H1 (cell line): ENCODE measurements at regions not wholly inside any gene's neighbourhood (a gene's known extent, or its start where the extent isn't known, plus 50 kb on each side); places are given as distances from the start of the nearest gene placed in this dataset.

Experiments used
- CTCF ChIA-PET: fragments of 300-600 bp; sonication (Branson Sonifier 250); formaldehyde crosslinking; loops from one replicate; lab custom pipeline; 2021; ENCODE audit not compliant: partially characterized antibody; lab: Charles Lee
- POLR2A ChIA-PET: fragments of 300-600 bp; sonication (Branson Sonifier 250); formaldehyde crosslinking; loops from one replicate; lab custom pipeline; 2021; ENCODE audit warnings: inconsistent platforms; ENCODE audit not compliant: partially characterized antibody; lab: Charles Lee
- DNase-seq, 2 experiments: peaks; one replicate each; pipeline versions ENCODE4 v3.0.0 to v3.0.0-alpha.2; 2010 to 2022; ENCODE audit warnings: low spot score in 2 of 2, low read depth in 1 of 2, mixed read lengths in 1 of 2
- FAIRE-seq: peaks from 2 replicates; lab custom pipeline; 2011; peaks lifted over from hg19 to GRCh38; lab: Jason Lieb, UNC
- H2AFZ ChIP-seq: 2 replicates; pipeline ENCODE4 v1.8.1; 2012; ENCODE audit warnings: low read length, inconsistent platforms
- H2AK5ac ChIP-seq: 2 replicates; pipeline ENCODE4 v1.6.1; 2013; ENCODE audit warnings: low read depth, low read length
- H2BK120ac ChIP-seq: replicated peaks from 2 replicates; pipeline ENCODE3; 2013; ENCODE audit warnings: low read depth, low read length, inconsistent platforms
- H2BK12ac ChIP-seq: 2 replicates; pipeline ENCODE4 v1.6.1; 2013; ENCODE audit warnings: low read depth, low read length
- H2BK15ac ChIP-seq: 2 replicates; pipeline ENCODE4 v1.6.1; 2013; ENCODE audit warnings: low read length
- H2BK20ac ChIP-seq: 2 replicates; pipeline ENCODE4 v1.6.1; 2013; ENCODE audit warnings: low read length
- H2BK5ac ChIP-seq: 2 replicates; pipeline ENCODE4 v1.6.1; 2013; ENCODE audit warnings: low read depth, low read length
- H3K14ac ChIP-seq: 2 replicates; pipeline ENCODE4 v1.6.1; 2013; ENCODE audit warnings: inconsistent platforms; ENCODE audit not compliant: insufficient read length
- H3K18ac ChIP-seq: 2 replicates; pipeline ENCODE4 v1.6.1; 2013; ENCODE audit warnings: low read length; ENCODE audit errors: extremely low read depth
- H3K23ac ChIP-seq: 2 replicates; pipeline ENCODE4 v1.6.1; 2013; ENCODE audit warnings: inconsistent platforms; ENCODE audit not compliant: insufficient read length
- H3K23me2 ChIP-seq: 2 replicates; pipeline ENCODE4 v1.6.1; 2013; ENCODE audit warnings: low read depth, low read length
- H3K27ac ChIP-seq: 2 replicates; pipeline ENCODE4 v1.6.1; 2011; ENCODE audit warnings: low read depth, low read length, inconsistent platforms
- H3K27me3 ChIP-seq, 4 experiments: replicated peaks in 1 of 4; 1 replicate in 1 of 4; 2 replicates in 3 of 4; pipeline versions ENCODE4 v1.6.1 to v1.8.1; 2011 to 2013; ENCODE audit warnings: low read length in 3 of 4, mild to moderate bottlenecking in 3 of 4, inconsistent platforms in 2 of 4, mixed read lengths in 2 of 4, moderate library complexity in 1 of 4; ENCODE audit not compliant: control insufficient read depth in 3 of 4, insufficient read depth in 3 of 4; ENCODE audit errors: extremely low read depth in 1 of 4
- H3K36me3 ChIP-seq, 4 experiments: 2 replicates each; pipeline versions ENCODE4 v1.6.1 to v1.8.1; 2011 to 2013; ENCODE audit warnings: mild to moderate bottlenecking in 4 of 4, low read length in 3 of 4, moderate library complexity in 2 of 4, control low read depth in 1 of 4, inconsistent platforms in 1 of 4; ENCODE audit not compliant: insufficient read depth in 4 of 4, control insufficient read depth in 2 of 4
- H3K4ac ChIP-seq: replicated peaks from 2 replicates; pipeline ENCODE3; 2013; ENCODE audit warnings: low read length, low read depth, mixed read lengths, inconsistent platforms; ENCODE audit not compliant: insufficient read length
- H3K4me1 ChIP-seq, 4 experiments: replicated peaks in 1 of 4; 1 replicate in 1 of 4; 2 replicates in 3 of 4; pipeline versions ENCODE4 v1.6.1 to v1.8.1; 2011 to 2013; ENCODE audit warnings: low read length in 3 of 4, inconsistent platforms in 2 of 4, mixed read lengths in 1 of 4; ENCODE audit not compliant: insufficient read depth in 4 of 4, control insufficient read depth in 3 of 4
- H3K4me2 ChIP-seq, 2 experiments: 2 replicates each; pipeline versions ENCODE4 v1.6.1 to v1.8.1; 2011 to 2013; ENCODE audit warnings: low read depth in 2 of 2, low read length in 2 of 2, control low read depth in 1 of 2, inconsistent platforms in 1 of 2, mild to moderate bottlenecking in 1 of 2; ENCODE audit not compliant: insufficient read depth in 1 of 2
- H3K4me3 ChIP-seq, 4 experiments: fragments of 200-600, 300-600 bp in 1 of 4; sonication (generic), shearing (Covaris generic), sonication (Bioruptor Twin) in 1 of 4; 2 replicates each; pipeline versions ENCODE4 v1.5.1 to v1.8.1; 2011 to 2016; ENCODE audit warnings: low read length in 4 of 4, low read depth in 3 of 4, control low read depth in 2 of 4, inconsistent platforms in 2 of 4, mild to moderate bottlenecking in 2 of 4, mixed read lengths in 1 of 4, moderate library complexity in 1 of 4; ENCODE audit not compliant: insufficient read depth in 2 of 4; ENCODE audit errors: extremely low read depth in 1 of 4
- H3K56ac ChIP-seq: replicated peaks from 2 replicates; pipeline ENCODE3; 2013; ENCODE audit warnings: low read depth, mild to moderate bottlenecking, mixed read lengths, low read length, inconsistent platforms; ENCODE audit not compliant: insufficient read length
- H3K79me1 ChIP-seq: 2 replicates; pipeline ENCODE4 v1.6.1; 2013; ENCODE audit warnings: low read depth, low read length, control low read depth
- H3K79me2 ChIP-seq, 2 experiments: 2 replicates each; pipeline versions ENCODE4 v1.6.1 to v1.8.1; 2012 to 2013; ENCODE audit warnings: low read length in 2 of 2, mild to moderate bottlenecking in 2 of 2, inconsistent platforms in 1 of 2; ENCODE audit not compliant: insufficient read depth in 2 of 2, control insufficient read depth in 1 of 2
- H3K9ac ChIP-seq, 4 experiments: replicated peaks in 1 of 4; 1 replicate in 1 of 4; 2 replicates in 3 of 4; pipeline versions ENCODE4 v1.6.1 to v1.8.1; 2011 to 2013; ENCODE audit warnings: low read depth in 3 of 4, low read length in 3 of 4, control low read depth in 2 of 4, mild to moderate bottlenecking in 2 of 4, moderate library complexity in 2 of 4, inconsistent platforms in 1 of 4; ENCODE audit errors: extremely low read depth in 1 of 4
- H3K9me3 ChIP-seq, 2 experiments: 2 replicates each; pipeline versions ENCODE4 v1.6.1 to v1.8.1; 2012 to 2013; ENCODE audit warnings: mild to moderate bottlenecking in 2 of 2, moderate library complexity in 2 of 2, control low read depth in 1 of 2, inconsistent platforms in 1 of 2, low read depth in 1 of 2, low read length in 1 of 2, mixed read lengths in 1 of 2; ENCODE audit not compliant: insufficient read depth in 2 of 2
- H4K20me1 ChIP-seq, 2 experiments: replicated peaks in 1 of 2; 2 replicates each; pipeline versions ENCODE3 to v1.8.1; 2011 to 2013; ENCODE audit warnings: inconsistent platforms in 2 of 2, low read length in 2 of 2, mild to moderate bottlenecking in 1 of 2; ENCODE audit not compliant: insufficient read depth in 2 of 2, control insufficient read depth in 1 of 2
- H4K5ac ChIP-seq: 2 replicates; pipeline ENCODE4 v1.6.1; 2013; ENCODE audit warnings: low read length, low read depth, mixed read lengths, inconsistent platforms; ENCODE audit not compliant: insufficient read length
- H4K8ac ChIP-seq: 2 replicates; pipeline ENCODE4 v1.8.0; 2013; ENCODE audit warnings: mild to moderate bottlenecking, moderate library complexity, low read length, inconsistent platforms; ENCODE audit not compliant: insufficient read depth; ENCODE audit errors: extremely low read depth
- H4K91ac ChIP-seq: replicated peaks from 2 replicates; pipeline ENCODE3; 2013; ENCODE audit warnings: low read length, mixed read lengths, inconsistent platforms; ENCODE audit not compliant: insufficient read length
- ASH2L ChIP-seq: fragments of 200-600, 300-600 bp; sonication (generic); IDR thresholded peaks from one replicate; pipeline ENCODE4 v1.7.1; 2017; ENCODE audit warnings: low read length
- CHD1 ChIP-seq: IDR thresholded peaks from 2 replicates; pipeline ENCODE4 v1.6.1; 2012; ENCODE audit warnings: low read depth, low read length, improper control_type of control experiment
- EP300 ChIP-seq, 2 experiments: IDR thresholded peaks; 1 replicate in 1 of 2; 2 replicates in 1 of 2; pipeline ENCODE4 v1.6.1; 2011 to 2012; ENCODE audit warnings: low read depth in 2 of 2, low read length in 2 of 2, mild to moderate bottlenecking in 2 of 2, borderline replicate concordance in 1 of 2, inconsistent platforms in 1 of 2, moderate library complexity in 1 of 2
- EZH2 ChIP-seq: fragments of 200-600 bp; sonication (generic); IDR thresholded peaks from 2 replicates; pipeline ENCODE4 v1.7.1; 2012; ENCODE audit warnings: low read depth, mild to moderate bottlenecking, moderate library complexity, low read length, inconsistent platforms; ENCODE audit not compliant: severe bottlenecking
- HDAC2 ChIP-seq, 2 experiments: fragments of 300-600 bp in 1 of 2; sonication (generic) in 1 of 2; IDR thresholded peaks; 2 replicates each; pipeline ENCODE4 v1.6.1; 2011 to 2012; ENCODE audit warnings: low read depth in 2 of 2, low read length in 2 of 2, mild to moderate bottlenecking in 2 of 2, moderate library complexity in 2 of 2, borderline replicate concordance in 1 of 2, inconsistent platforms in 1 of 2
- JUN ChIP-seq: IDR thresholded peaks from 2 replicates; pipeline ENCODE4 v1.6.1; 2011; ENCODE audit warnings: low read depth, mild to moderate bottlenecking, improper control_type of control experiment, low read length
- KDM4A ChIP-seq: IDR thresholded peaks from one replicate; pipeline ENCODE4 v1.7.1; 2012; ENCODE audit warnings: low read depth, mild to moderate bottlenecking, moderate library complexity, low read length, inconsistent platforms; ENCODE audit not compliant: severe bottlenecking
- SRF ChIP-seq: IDR thresholded peaks from 2 replicates; pipeline ENCODE4 v1.6.1; 2011; ENCODE audit warnings: mild to moderate bottlenecking, low read depth, low read length, moderate library complexity
- WGBS, 2 experiments: shearing (Covaris generic) in 1 of 2; methylation state at CpG; one replicate each; pipeline versions ENCODE4 v1.1.6 to v1.1.7; 2013 to 2015; ENCODE audit warnings: low lambda C conversion rate in 2 of 2, mixed read lengths in 2 of 2, inconsistent platforms in 1 of 2, low coverage in 1 of 2, missing lambda C conversion rate in 1 of 2; ENCODE audit not compliant: insufficient replicate concordance in 2 of 2, insufficient coverage in 1 of 2, insufficient read length in 1 of 2; ENCODE audit errors: extremely low coverage in 1 of 2, missing lambda C conversion rate in 1 of 2; 5-methylcytosine and 5-hydroxymethylcytosine counted together

DNA sequence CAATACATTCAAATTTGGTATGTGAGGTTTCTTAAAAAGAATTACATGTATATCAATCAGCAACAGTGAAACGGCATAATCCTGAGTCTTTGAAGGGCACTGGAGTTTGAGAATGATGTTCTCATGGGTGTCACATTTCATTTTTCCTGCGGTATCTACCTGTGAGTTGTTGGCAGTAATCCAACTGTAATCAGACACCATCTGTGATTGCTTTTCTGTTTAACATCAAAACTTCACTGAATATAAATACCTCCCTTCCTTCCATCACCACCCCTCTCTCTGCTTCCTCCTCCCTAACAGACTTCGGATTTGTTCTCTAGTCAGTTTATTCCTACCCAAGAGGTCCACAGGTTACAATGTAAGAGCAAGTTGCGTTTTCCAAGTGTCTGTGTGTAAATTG is 275.2 kb upstream of the PCSK5 start:
- Histone ChIP-seq H3K79me2 (no peaks in the 10 kb centered on the region), H3K56ac (no peak overlapping the region), H2BK12ac (no peak overlapping the region), H3K4me1 (no peaks in the 10 kb centered on the region), H2BK5ac (no peak overlapping the region), H3K4ac (no peak overlapping the region), H2BK20ac (no peak overlapping the region), H2BK15ac (no peak overlapping the region), H3K79me1 (no peaks in the 10 kb centered on the region), H3K36me3 (no peaks in the 10 kb centered on the region), H3K23me2 (no peaks in the 10 kb centered on the region), H3K18ac (no peak overlapping the region), H3K14ac (no peak overlapping the region), H3K27ac (no peak overlapping the region), H3K9me3 (no peaks in the 10 kb centered on the region), H3K4me3 (no peak overlapping the region), H3K23ac (no peak overlapping the region), H4K20me1 (no peaks in the 10 kb centered on the region), H2AFZ (peak overlapping the region; percentile 45; the same call in 1 of the 2 replicates), H4K8ac (no peak overlapping the region), H4K91ac (no peak overlapping the region), H3K9ac (no peak overlapping the region), H4K5ac (no peak overlapping the region), H3K27me3 (no peaks in the 10 kb centered on the region), H2BK120ac (no peak overlapping the region), H2AK5ac (no peak overlapping the region), H3K4me2 (no peak overlapping the region)
- TF ChIP-seq EZH2 (no peak), CHD1 (no peak), ASH2L (no peak), KDM4A (no peak), EP300 (IDR thresholded peaks at IDR 0.05; ENCODE audit: borderline replicate concordance in 1 of 2, low read depth in 2 of 2, low read length in 2 of 2) (no peak), JUN (no peak), HDAC2 (IDR thresholded peaks at IDR 0.05; ENCODE audit: borderline replicate concordance in 1 of 2, low read depth in 2 of 2, low read length in 2 of 2) (no peak), SRF (no peak)
- DNase-seq = no peak
- FAIRE-seq = no peak
- ChIA-PET POLR2A (no interaction called here), CTCF (interaction anchor here (0.5 to 1.1 kb wide), 3 partner anchors 14 to 364 kb away, joined by 3 to 4 read pairs (median 3); no protein-coding TSS in a partner anchor)
- WGBS, 2 experiments = 80% methylated on average over 4 of the region's 4 CpGs; no CpG with 5 or more reads in 1 of the 2 experiments
